K562 (cell line): ENCODE measurements at regions not wholly inside any gene's neighbourhood (a gene's known extent, or its start where the extent isn't known, plus 50 kb on each side); places are given as distances from the start of the nearest gene placed in this dataset.

ENCODE experiments used
- CHD1 ChIP-seq: fragments of 200-600 bp; sonication (generic); IDR thresholded peaks from one replicate; pipeline ENCODE4 v1.6.1; 2012; ENCODE audit warnings: mild to moderate bottlenecking, moderate library complexity, low read length, inconsistent platforms
- CTCF ChIP-seq, 3 experiments: IDR thresholded peaks in 2 of 3; conservative IDR thresholded peaks in 1 of 3; 2 replicates each; pipeline ENCODE4 v1.5.1; 2011 to 2012; ENCODE audit warnings: low read length in 3 of 3, mild to moderate bottlenecking in 3 of 3, control low read depth in 2 of 3, improper control_type of control experiment in 1 of 3, inconsistent platforms in 1 of 3, low read depth in 1 of 3, mixed read lengths in 1 of 3, moderate library complexity in 1 of 3; ENCODE audit not compliant: insufficient read depth in 2 of 3
- DNMT1 ChIP-seq: fragments of 450-650 bp; IDR thresholded peaks from 2 replicates; pipeline ENCODE4 v1.6.1; 2016; ENCODE audit warnings: antibody characterized with exemption, mild to moderate bottlenecking
- ESRRB ChIP-seq: fragments of 250-450 bp; sonication (Bioruptor Pico); IDR thresholded peaks from 2 replicates; pipeline ENCODE4 v1.5.0; 2020; ENCODE audit warnings: mild to moderate bottlenecking, moderate library complexity, borderline replicate concordance
- HCFC1 ChIP-seq: IDR thresholded peaks from 2 replicates; pipeline ENCODE4 v1.6.1; 2012; ENCODE audit warnings: low read depth, low read length, improper control_type of control experiment
- NR3C1 ChIP-seq: sonication (generic); formaldehyde crosslinking; IDR thresholded peaks from 2 replicates; pipeline ENCODE4 v1.8.1; 2022; ENCODE audit warnings: missing genetic modification reagents
- SREBF2 ChIP-seq: sonication (generic); formaldehyde crosslinking; IDR thresholded peaks from 2 replicates; pipeline ENCODE4 v1.4.0; 2020; ENCODE audit warnings: mild to moderate bottlenecking, missing genetic modification reagents

- TF ChIP-seq SREBF2 (CRISPR knock-in tag), result no peak
- no peak for TF ChIP-seq NR3C1 (CRISPR knock-in tag)
- no peak for TF ChIP-seq CHD1
- TF ChIP-seq DNMT1, result no peak
- TF ChIP-seq ESRRB, result no peak
- TF ChIP-seq HCFC1, result no peak
- no peak for TF ChIP-seq CTCF (IDR thresholded peaks at IDR 0.05 in 2 of 3, conservative IDR thresholded peaks at IDR 0.05 in 1 of 3; ENCODE audit: insufficient read depth in 2 of 3, low read depth in 1 of 3, low read length in 3 of 3)
Measured at GRCh38 chr12:130078852-130079251, 83.4 kb upstream of the FZD10 start.
